ENCODE measurements at regions not wholly inside any gene's neighbourhood (a gene's known extent, or its start where the extent isn't known, plus 50 kb on each side); places are given as distances from the start of the nearest gene placed in this dataset.
"Not testable (repeated sequence)": the region's sequence is repeated elsewhere in the genome, so short reads cannot be mapped to it uniquely, and the experiment has no call there.

DNA sequence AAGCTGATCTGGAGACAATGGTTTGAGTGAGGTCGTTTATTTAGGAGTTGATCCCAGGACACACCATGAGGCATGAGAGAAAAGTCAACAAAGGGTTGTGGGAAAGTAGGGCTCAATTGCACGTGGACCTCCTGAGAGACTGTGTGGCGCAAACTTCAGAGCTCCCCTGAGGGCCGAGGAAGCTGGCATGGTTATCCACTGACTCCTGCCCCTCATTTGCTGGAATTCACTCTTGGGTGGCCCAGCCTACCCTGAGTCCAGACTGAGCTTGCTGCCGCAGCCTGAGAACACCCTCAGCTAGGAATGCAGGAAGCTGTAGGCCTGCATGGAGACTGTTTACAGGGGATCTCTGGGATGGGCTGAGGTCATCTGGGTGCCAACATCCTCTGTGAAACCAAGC lies 301.0 kb downstream of the RWDD3 start:
- no peak for DNase-seq

DNA sequence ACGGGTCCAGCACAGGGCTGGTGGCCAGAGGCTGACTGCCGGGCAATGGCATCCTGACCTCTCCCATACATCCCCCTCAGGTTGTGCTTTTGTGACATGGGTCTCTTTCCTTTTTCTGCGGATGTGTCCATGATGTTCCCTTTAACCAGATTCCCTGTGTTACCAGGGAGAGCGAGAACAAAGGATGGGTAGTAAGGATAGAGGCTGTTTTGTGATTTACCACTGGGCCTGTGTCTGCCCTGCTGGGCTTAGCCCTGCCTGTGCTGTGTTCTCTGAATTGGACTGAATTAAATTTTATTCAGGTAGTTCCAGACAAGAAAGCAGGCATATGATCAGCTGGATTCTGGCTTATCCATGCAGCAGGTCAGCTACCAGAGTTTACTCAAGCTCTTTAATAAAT lies 301.6 kb downstream of the RWDD3 start:
- DNase-seq: no peak

DNA sequence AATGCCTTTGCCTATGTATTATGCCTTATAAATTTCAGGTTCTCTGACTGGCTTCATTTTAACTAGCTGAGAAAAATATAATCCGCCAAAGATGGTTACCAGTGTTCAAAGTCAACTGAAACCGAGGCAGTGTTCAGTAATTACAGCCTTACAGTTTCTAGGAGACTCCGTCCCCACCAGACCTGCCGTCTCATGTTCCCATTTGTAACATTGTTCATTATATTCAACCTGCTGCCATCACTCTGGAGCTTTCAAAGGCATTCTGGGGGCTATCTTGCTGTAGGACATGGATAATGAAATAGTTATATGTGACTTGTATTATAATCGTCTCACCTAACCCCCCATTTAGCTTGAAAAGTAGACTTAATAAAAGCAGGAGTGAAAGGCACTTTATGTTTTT lies 302.5 kb downstream of the RWDD3 start:
- no peak for DNase-seq

DNA sequence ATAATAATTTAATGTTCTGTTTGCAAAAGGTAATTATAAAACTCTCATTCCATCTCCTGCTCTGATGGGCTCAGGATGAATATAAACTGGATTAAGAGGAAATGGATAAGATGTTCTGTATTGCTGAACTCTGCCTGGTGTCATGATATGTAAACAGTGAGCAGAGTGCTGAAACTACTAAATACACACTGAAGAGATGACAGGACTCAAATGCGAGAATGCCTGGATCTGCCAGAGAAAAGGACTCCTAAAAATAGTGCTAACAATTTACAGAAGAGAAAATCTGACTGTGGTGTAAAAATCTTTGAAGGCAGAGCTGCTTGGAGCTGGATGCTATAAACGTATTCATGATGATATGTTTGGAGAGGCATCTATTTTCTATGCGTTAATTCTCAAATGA lies 303.2 kb downstream of the RWDD3 start:
- DNase-seq: no peak

DNA sequence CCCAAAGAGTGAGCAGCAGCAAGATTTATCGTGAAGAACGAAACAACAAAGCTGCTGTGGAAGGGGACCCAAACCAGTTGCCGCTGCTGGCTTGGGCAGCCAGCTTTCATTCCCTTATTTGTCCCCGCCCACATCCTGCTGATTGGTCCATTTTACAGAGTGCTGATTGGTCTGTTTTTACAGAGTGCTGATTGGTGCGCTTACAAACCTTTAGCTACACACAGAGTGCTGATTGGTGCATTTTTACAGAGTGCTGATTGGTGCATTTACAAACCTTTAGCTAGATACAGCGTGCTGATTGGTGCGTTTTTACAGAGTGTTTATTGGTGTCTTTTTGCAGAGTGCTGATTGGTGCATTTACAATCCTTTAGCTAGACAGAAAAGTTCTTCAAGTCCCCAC lies 304.2 kb downstream of the RWDD3 start:
- DNase-seq: not testable (repeated sequence)

DNA sequence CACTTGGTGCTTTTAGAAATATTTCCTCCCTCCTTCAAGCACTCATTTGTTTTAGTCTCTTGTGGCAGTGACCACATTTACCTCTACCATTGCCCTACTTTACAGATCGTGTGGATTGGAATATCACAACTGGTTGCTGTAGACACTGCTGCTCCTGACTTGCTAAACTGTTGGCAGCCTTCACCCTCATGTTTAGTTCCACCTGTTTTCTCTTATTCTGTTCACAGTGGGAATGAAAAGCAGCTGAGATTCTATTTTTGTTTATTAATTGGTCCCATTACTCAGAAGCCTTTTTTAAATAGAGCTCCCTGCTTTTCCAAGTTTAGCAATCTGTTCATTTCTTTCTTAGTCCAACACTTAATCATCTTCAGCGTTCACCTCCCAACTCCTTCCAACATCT lies 308.9 kb downstream of the RWDD3 start:
- no peak for DNase-seq

DNA sequence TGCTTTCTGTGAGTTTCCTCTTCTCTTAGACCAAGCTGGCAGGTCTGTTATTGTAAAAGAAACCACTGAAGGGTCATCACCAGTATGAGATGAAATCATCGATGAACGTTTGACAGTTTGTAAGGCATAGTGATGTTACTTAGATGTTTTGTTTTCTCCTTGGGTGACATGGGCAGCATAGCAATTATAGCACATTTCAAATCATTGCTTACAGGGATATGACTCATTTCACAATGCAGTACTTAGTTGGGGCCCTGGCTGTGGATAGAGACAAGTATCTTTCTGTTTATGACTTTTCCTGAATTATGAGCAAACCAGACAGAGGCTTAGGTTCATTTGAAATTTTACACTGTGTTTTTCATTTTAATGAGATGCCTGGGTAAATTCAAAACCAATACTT lies 313.0 kb downstream of the RWDD3 start:
- no peak for DNase-seq

DNA sequence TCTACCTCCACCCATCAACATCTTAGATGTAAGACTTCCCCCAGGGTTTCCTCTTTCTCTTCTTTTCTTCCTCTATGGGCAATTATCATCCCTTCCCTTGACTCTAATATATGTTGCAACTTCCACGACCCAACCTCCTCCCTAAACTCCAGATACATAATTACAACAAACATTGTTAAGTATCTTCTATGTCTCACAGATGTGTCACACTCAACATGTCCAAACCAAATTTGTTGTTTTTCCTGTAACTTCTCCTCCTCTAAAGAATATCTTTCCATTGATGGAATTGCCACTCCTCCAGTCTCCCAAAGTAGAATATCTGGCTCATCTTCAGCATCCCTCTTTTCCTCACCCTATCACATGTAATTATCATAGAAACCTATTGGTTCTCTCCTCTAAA lies 314.2 kb downstream of the RWDD3 start:
- DNase-seq: no peak

DNA sequence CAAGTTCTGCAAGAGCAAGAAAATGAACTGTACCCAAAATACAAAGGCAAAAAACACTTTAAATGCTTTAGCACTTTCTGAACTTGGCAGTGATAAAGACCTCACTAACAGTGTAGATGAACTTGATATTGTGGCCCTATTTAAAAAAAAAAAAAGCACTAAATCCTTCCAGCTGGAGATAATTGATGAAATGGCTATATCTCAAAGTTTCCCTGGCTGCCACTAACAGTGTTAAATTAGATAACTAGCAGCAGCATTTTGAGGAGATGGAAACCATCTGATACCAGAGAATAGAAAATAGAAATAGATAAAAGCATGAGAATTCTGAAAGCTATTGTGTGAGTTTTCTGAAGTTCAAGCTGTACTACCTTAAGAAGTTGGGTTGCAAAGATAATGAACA lies 317.2 kb downstream of the RWDD3 start:
- no peak for DNase-seq

DNA sequence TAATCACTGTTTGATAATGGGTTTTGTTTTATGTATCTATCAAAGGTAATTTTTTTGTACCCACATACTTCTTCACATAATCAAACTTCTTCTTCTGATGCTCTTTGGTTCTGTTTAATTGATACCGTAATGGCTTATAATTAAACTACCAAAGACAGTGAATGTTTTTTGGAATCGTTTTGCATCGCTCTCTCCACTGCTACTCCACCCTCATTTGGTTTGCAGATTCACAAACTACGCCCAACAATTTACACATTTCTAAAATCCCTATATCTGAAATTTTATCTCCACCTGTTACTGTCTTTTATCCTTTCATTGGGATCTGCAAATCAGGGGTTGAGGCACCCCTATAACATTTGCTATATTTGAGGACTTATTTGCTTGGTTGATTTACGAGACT lies 319.6 kb downstream of the RWDD3 start:
- no peak for DNase-seq

DNA sequence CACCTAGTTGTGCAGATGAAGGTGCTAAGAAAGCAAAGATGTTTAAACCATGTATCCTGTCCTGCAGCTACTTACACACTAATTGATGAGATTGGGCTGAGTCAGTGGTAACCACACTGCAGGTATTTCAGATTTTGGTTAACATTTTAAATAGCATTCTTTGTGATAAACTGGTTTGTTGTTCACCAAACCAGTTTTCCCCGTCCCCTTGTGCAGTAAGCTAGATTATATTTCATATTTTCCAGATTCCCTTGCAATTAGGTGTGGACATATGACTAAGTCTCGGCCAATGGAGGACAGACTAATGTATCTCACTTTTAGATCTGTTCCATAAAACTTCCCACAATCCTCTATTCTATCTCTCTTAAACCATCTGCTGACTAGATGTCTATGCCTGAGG lies 320.4 kb downstream of the RWDD3 start:
- DNase-seq: no peak

DNA sequence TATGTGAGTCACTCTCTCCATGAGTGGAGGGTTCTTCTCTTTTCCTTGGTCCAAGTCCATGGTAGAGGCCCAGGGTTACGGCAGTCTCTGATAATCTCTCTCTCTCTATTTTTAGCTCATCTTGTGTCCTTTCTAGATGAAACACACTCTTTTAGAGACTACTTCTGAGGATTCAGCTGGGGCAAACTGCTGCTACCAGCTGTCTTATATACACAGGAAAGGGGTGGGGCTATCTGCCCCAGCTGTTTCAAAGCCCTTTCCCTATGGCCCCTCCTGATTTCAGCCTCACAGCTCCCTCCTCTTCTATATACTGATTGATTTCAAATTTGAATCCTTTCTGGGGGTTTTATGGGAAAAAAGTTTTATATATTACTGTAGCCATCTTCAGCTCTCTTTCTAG lies 324.8 kb downstream of the RWDD3 start:
- no peak for DNase-seq

DNA sequence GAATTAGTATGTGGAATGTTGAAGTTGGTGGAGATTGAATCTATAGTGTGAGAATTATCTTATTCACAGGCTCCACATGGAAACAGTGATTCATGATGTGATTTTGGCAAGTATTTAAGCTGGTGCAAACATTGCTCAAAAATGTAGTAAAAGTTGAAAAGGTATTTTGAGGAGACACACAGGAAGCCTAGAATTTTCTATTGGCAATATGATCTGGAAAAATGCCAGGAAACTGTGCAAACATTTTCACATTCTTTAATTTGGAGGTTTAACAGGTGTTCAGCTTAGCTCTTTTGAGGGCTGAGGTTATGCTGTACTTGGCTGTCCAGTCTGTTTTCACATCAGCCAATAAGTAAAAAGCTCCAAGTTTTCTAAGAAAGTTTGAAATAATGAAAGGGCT lies 327.3 kb downstream of the RWDD3 start:
- no peak for DNase-seq

DNA sequence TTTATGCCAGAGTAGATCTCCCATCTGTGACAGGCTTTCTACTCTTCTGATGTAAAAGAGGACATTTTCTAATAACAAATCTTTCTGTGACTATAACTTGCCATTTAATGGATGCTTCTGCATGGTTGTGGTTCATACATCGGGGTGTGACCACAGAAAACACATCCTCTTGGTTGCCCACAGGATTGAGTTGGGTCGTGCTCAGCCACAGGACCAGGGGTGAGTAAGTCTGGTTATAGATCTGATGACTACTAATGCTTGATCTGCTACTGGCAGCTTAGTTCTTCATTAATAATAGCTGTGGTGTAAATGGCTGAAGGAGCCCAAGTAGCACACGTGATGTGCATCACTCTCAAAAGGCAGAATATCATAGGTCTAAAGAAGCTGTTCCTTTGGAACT lies 328.2 kb downstream of the RWDD3 start:
- no peak for DNase-seq

DNA sequence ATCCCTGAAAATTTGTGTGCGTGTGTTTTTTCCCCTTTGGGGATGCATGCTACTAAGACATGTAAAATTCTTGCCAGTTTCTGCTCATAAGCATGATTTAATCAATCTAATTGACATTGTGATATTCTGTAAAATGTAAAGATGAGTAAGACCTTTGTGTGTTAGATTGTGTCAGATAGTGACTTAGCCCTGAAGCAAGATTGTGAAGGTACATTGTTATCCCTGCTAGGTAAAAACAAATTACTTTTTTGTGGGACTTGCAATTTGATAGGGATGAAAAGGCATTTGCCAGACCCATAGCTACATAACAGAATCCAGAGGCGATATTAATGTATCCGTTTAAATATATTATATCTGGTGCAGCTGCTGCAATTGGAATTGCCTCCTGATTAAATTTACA lies 338.0 kb downstream of the RWDD3 start:
- no peak for DNase-seq

DNA sequence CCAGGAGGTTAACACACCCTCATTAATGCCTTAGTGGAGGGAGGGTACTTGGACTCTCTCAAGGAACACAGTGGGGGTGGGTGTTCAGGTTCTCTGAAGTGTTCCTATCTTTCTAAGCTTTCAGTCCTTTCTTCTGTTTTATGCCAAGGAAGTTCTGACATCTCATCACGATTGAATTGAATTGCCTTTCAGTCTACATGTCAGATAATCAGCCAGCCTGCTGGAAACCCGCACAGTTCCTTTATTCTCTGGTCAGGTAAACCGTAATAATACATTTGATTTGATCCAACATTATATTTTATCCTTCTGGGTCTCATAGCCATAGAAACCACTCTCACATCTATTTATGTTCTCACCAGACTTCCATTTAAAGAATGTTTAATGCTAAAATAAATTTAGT lies 339.0 kb downstream of the RWDD3 start:
- DNase-seq: no peak

DNA sequence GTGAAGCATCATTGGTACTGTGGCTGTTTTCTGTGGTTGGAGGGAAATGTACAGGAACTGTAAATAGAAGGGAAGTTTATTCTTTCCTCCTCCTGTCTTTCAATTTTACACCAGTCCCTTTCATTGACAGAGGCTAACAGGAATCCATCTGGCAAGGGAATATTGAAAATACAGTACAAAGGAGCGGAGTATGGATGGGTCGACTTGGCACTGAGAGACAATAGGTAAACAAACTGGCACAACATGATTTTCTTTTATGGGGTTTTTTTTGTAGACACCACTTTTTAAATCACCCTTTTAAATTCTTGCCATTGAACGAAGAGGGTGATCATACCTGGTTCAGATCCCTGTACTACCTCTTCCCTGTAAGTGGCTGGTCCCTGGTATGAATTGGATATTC lies 341.3 kb downstream of the RWDD3 start:
- no peak for DNase-seq

DNA sequence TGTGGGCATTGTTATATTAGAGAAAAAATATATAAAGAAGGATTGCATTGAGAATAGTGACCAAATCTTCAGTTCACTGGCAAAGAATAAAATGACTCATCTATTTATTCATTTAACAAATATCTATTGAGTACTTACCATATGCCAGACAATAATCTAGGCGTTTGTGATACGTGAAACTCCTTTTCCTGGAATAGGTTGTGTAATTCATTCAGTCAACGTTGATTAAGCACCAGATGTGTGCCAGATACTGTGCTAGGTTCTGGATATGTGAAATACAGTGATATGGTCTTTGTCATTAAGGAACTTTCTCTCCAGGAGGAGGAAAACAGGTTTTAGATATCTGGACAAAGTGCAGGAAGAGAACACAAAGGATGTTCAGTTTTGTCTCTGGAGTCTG lies 344.5 kb downstream of the RWDD3 start:
- no peak for DNase-seq

DNA sequence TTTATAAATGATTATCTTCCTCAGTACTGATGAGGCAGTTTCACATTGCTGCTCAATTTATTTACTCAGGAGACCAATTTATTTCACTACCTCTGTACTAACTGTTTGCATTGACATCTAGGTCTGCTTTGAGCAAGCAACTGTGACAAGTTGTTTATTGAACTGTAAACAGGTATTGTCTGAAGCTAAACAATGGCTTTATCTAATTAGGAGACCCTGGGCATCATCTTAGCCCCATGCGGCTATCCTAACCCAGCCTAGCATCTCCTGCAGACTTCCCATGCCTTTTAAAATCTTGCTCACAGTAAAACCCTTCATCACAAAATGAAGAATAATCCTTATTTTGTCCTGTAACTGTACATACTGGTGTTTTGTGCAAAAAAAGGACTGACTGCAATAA lies 348.2 kb downstream of the RWDD3 start:
- DNase-seq: no peak

DNA sequence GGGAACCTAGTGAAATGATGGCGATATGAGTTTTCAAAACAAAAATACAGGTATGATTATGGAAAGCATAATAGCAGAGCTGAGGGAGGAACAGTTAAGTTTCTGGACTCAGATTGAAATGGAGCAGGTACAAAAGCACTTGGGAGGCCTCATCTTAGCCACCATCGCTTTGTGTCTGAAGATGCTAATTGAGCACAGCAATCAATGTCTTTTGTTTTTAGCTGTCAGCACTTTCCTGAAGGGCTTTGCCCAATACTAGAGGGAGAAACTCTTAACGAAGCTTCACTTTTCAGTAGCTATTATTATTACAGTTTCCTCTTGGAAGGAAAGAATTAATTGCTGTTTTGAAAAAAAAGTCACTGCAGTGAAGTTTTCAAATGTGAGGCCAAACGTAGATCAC lies 348.7 kb downstream of the RWDD3 start:
- DNase-seq: no peak

DNA sequence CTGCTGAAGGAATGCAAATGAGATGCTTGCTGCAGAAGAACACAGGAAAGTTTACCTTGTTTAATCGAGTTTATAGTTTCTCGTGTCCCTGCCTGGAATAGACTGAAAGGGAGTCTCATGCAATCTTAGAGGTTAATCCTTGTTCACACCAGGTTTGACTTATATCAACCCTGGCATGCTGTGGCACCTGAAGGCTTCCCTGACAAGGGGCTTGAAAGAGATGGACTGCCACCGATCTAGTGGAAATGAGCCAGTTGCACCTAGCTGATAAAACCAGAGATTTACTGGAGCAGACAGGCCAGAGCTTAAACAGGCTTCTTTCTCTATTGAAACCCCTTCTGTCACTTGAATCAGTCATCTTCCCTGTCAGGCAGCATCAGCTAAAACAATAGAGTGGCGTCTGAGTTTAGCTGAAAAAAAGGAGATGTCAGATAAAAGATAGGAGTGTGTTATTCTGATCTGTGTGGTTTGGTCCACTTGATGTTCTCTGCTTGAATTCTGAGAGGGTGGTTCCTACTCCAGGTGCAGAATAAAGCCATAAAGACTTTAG lies 349.7 kb downstream of the RWDD3 start:
- DNase-seq: no peak

DNA sequence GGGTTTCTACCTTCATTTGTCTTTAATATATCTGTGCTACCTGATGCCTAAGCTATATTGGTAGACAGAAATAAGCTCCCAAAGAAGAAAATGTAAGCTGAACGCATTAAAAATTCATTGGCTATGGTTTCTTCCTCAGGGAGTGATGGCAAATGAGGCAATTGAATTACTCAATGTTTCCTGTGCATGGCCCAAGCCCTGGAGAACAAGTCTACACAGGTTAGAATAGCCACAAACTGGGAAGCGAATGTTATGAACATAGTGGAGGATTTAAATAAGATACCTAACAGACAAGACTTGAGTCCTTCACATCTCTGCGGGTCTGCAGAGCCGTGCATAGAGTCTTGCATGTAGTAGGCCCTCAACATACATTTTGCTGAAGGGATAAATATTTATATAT lies 350.3 kb downstream of the RWDD3 start:
- DNase-seq: no peak

DNA sequence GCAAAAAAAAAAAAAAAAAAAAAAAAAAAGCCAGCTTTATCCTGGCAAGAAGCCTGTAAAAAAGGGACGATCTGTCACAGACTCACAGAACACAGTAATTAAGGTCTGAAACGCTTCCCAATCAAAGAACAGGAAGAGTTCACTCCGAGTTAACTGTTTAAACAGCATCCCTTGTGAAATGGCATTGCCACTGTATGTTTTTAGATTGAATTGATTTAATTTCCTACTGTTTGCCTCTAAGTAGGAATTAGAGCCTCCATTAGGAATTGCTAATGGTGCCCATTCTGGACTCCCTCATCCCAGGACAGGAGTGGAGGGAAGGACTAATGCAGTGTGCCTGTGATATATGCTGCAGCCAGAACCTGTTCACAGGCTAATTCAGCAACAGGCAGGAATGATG lies 370.8 kb downstream of the RWDD3 start:
- no peak for DNase-seq

DNA sequence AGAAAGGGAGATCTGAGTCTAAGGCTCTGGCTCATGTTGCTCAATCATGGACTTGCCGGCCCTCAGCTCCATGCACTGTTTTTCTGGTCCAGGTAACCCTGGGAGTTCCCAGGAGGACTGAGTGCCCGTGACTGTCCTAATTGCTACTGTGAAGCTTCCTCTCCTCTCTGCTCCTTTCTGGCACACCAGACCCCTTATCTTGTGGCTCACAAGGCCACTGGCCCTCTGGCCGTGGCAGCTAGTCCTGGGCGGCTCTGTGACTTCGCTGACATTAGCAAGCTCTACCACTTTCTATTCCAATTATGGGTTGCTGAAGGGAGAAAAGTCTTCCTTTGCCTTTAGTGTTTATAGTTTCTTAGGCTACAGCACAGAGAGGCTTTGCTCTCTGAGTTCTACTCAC lies 380.2 kb downstream of the RWDD3 start:
- no peak for DNase-seq

DNA sequence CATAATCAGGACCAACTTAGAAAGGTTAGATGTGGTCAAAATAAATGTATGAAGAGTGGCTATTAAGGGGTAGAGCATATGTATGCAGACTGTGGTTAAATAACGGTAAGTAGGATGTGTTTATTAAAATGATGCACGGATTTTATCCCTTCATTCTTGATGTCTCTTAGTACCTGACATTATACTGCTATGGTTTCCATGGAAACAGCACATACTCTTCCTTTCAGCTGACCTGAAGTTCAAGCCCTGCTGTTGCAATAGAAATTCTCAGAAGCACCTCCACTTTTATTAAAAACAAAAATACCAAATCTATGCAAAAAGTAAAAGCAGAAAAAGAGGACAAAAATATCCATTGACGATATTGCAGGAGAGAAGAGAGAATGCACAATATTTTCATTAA lies 381.4 kb downstream of the RWDD3 start:
- DNase-seq: no peak

DNA sequence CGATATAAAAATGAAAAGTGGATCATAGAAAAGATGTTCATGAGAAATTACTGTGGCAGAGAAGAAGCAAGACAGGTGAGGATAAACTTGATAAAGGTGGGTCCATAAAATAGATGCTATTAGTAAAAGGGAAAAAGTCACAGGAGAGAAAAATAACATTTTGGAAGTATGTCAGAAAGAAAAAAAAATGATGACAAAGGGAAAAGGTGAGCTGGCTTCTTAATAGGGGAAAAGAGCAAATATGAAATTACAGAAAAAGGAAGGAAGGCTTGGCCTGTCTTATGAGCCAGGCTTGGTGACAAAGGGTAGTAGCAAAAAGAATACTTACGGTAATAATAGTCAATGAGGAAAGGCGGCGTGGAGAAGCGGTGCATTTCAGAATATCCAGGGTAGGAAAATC lies 386.1 kb downstream of the RWDD3 start:
- DNase-seq: no peak

All from GDM1 (cell line).